Naive thymus-derived CD4-positive, alpha-beta T cell (primary cell): ENCODE measurements at regions not wholly inside any gene's neighbourhood (a gene's known extent, or its start where the extent isn't known, plus 50 kb on each side); places are given as distances from the start of the nearest gene placed in this dataset.

Experiments
- ATAC-seq: fragments of 150-1000 bp; cut with Tn5 transposase; 2 replicates; pipeline ENCODE4 v1.10.0; 2021; ENCODE audit warnings: mild to moderate bottlenecking, moderate library complexity
- CTCF ChIA-PET: fragments of 350-600 bp; sonication (Branson Sonifier 250); formaldehyde crosslinking; loops from one replicate; lab custom pipeline; 2021; ENCODE audit warnings: antibody characterized with exemption; lab: Charles Lee
- POLR2A ChIA-PET: fragments of 350-600 bp; sonication (Branson Sonifier 250); formaldehyde crosslinking; loops from one replicate; lab custom pipeline; 2021; ENCODE audit warnings: antibody characterized with exemption, inconsistent platforms; lab: Charles Lee
- DNase-seq, 9 donors: peaks; one replicate each; pipeline versions ENCODE4 v3.0.0 to v3.0.0-alpha.2; 2020 to 2022; ENCODE audit warnings: mixed read lengths in 1 of 9
- H3K27ac ChIP-seq: one replicate; pipeline ENCODE4 v1.7.0; 2013; ENCODE audit warnings: mild to moderate bottlenecking, low read depth, low read length, moderate library complexity
- H3K27me3 ChIP-seq, 2 donors: one replicate each; pipeline ENCODE4 v1.7.0; 2013; ENCODE audit warnings: low read length in 2 of 2, mild to moderate bottlenecking in 2 of 2, moderate library complexity in 2 of 2; ENCODE audit not compliant: control insufficient read depth in 2 of 2, insufficient read depth in 2 of 2
- H3K36me3 ChIP-seq, 3 experiments: 1 replicate in 2 of 3; 2 replicates in 1 of 3; pipeline ENCODE4 v1.7.0; 2013; ENCODE audit warnings: low read length in 3 of 3, mild to moderate bottlenecking in 3 of 3, moderate library complexity in 1 of 3; ENCODE audit not compliant: insufficient read depth in 3 of 3, control insufficient read depth in 2 of 3
- H3K4me1 ChIP-seq, 2 donors: one replicate each; pipeline ENCODE4 v1.7.0; 2013; ENCODE audit warnings: low read length in 2 of 2, mild to moderate bottlenecking in 2 of 2, moderate library complexity in 1 of 2; ENCODE audit not compliant: control insufficient read depth in 2 of 2, insufficient read depth in 2 of 2
- H3K4me3 ChIP-seq: 2 replicates; pipeline ENCODE4 v1.7.0; 2013; ENCODE audit warnings: mild to moderate bottlenecking, low read length
- H3K9me3 ChIP-seq, 3 experiments: 1 replicate in 2 of 3; 2 replicates in 1 of 3; pipeline ENCODE4 v1.7.0; 2013; ENCODE audit warnings: low read length in 3 of 3; ENCODE audit not compliant: control insufficient read depth in 2 of 3
- H3K27ac Mint-ChIP-seq, 9 donors: one replicate each; pipeline ENCODE4 v1.8.0; 2020 to 2022; ENCODE audit warnings: mixed read lengths in 9 of 9, mild to moderate bottlenecking in 8 of 9, moderate library complexity in 5 of 9, inconsistent platforms in 2 of 9
- H3K27me3 Mint-ChIP-seq, 5 donors: one replicate each; pipeline ENCODE4 v1.8.0; 2021 to 2022; ENCODE audit warnings: mixed read lengths in 5 of 5, mild to moderate bottlenecking in 1 of 5
- H3K36me3 Mint-ChIP-seq, 5 donors: one replicate each; pipeline ENCODE4 v1.8.0; 2020 to 2022; ENCODE audit warnings: mixed read lengths in 5 of 5, mild to moderate bottlenecking in 3 of 5, inconsistent platforms in 1 of 5
- H3K4me1 Mint-ChIP-seq, 7 donors: one replicate each; pipeline ENCODE4 v1.8.0; 2020 to 2022; ENCODE audit warnings: mixed read lengths in 7 of 7, mild to moderate bottlenecking in 3 of 7, inconsistent platforms in 1 of 7
- H3K4me3 Mint-ChIP-seq, 10 donors: one replicate each; pipeline ENCODE4 v1.8.0; 2020 to 2022; ENCODE audit warnings: mild to moderate bottlenecking in 10 of 10, mixed read lengths in 10 of 10, moderate library complexity in 6 of 10, inconsistent platforms in 2 of 10
- H3K9me3 Mint-ChIP-seq, 11 donors: one replicate each; pipeline ENCODE4 v1.8.0; 2020 to 2022; ENCODE audit warnings: mixed read lengths in 11 of 11, mild to moderate bottlenecking in 4 of 11, inconsistent platforms in 1 of 11, moderate library complexity in 1 of 11
- intact Hi-C, 2 donors: fragments of 100-400 bp; cut with micrococcal nuclease; formaldehyde crosslinking; loops; one replicate each; pipeline ENCODE4 v1.15.1; 2023

DNA sequence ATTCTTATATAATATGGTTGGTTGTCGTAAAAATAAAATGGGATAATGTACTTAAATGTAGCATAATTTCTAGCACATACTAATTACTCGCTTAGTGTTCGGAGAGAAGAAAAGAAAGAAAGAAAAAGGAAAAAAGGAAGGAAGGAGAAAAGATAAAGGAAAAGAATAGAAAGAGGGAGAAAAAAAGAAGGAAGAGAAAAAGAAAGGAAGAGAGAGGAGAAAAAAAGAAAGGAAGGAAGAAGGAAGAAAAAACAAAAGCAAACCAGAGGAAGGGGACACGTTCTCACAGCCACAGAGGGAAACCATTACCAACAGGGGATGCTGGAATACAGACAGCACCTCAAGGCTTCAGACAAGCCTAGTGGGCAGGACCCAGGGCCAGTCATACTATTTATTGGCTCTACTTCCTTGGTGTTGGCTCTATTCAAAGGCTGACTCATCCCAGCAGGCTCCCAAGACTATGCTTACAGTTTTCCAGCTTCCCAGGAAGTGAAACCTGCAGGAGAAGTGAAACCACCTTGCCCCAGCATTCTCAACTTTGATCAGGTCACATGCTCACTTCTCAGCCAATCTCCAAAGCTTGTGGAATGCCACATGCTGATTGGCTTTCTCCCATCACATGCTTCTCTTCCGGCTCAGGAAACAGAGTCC is 273.5 kb upstream of the IRX5 start:
- Histone ChIP-seq H3K9me3 (no peaks in the 10 kb centered on the region), H3K27me3 (no peaks in the 10 kb centered on the region), H3K4me1 (no peaks in the 10 kb centered on the region), H3K4me3 (no peak overlapping the region), H3K27ac (no peak overlapping the region), H3K36me3 (no peaks in the 10 kb centered on the region)
- Mint-ChIP-seq H3K4me3 (no peak overlapping the region), H3K27ac (no peak overlapping the region), H3K36me3 (no peaks in the 10 kb centered on the region), H3K4me1 (peaks cover 0 to 11% (median 7%) of the 10 kb centered on the region in 7 donors), H3K27me3 (peaks cover 32 to 50% (median 41%) of the 10 kb centered on the region in 5 donors), H3K9me3 (peaks cover 0 to 18% (median 2%) of the 10 kb centered on the region in 11 donors)
- CTCF ChIA-PET, result no interaction called here
- no peak for ATAC-seq
- POLR2A ChIA-PET, result no interaction called here
- no peak for DNase-seq
- intact Hi-C loops, result no loop called here

- H3K27me3 Mint-ChIP-seq, result peaks cover 36 to 58% (median 44%) of the 10 kb centered on the region in 5 donors
- intact Hi-C loops, result no loop called here
Measured at GRCh38 chr16:54655121-54655590, 275.5 kb upstream of the IRX5 start.

GRCh38 chr16:54654429-54654828 is 276.2 kb upstream of the IRX5 start:
- ATAC-seq, result no peak
- POLR2A ChIA-PET, result no interaction called here
- Histone ChIP-seq H3K36me3 (no peaks in the 10 kb centered on the region), H3K4me3 (no peak overlapping the region), H3K9me3 (no peaks in the 10 kb centered on the region), H3K4me1 (no peaks in the 10 kb centered on the region), H3K27ac (no peak overlapping the region), H3K27me3 (no peaks in the 10 kb centered on the region)
- H3K4me3 Mint-ChIP-seq, result no peak overlapping the region
- H3K27ac Mint-ChIP-seq, result no peak overlapping the region
- H3K4me1 Mint-ChIP-seq, result peaks cover 0 to 11% (median 7%) of the 10 kb centered on the region in 7 donors
- no peak for DNase-seq
- CTCF ChIA-PET, result no interaction called here
- peaks cover 36 to 60% (median 46%) of the 10 kb centered on the region in 5 donors for H3K27me3 Mint-ChIP-seq
- intact Hi-C loops, result no loop called here
- H3K9me3 Mint-ChIP-seq, result peaks cover 0 to 19% (median 2%) of the 10 kb centered on the region in 11 donors
- H3K36me3 Mint-ChIP-seq, result no peaks in the 10 kb centered on the region

More at GRCh38 chr16:54655121-54655590, 275.5 kb upstream of the IRX5 start:
- CTCF ChIA-PET, result no interaction called here
- POLR2A ChIA-PET, result no interaction called here
- DNase-seq (no peak), ATAC-seq (no peak)
- H3K36me3 ChIP-seq, result no peaks in the 10 kb centered on the region
- no peaks in the 10 kb centered on the region for H3K27me3 ChIP-seq
- Mint-ChIP-seq H3K4me3 (peak overlapping the region in 2 of 10 donors; percentile 10), H3K36me3 (no peaks in the 10 kb centered on the region), H3K27ac (no peak overlapping the region), H3K9me3 (peaks cover 0 to 18% (median 2%) of the 10 kb centered on the region in 11 donors), H3K4me1 (peaks cover 0 to 11% (median 7%) of the 10 kb centered on the region in 7 donors)
- no peaks in the 10 kb centered on the region for H3K4me1 ChIP-seq
- no peaks in the 10 kb centered on the region for H3K9me3 ChIP-seq
- no peak overlapping the region for H3K4me3 ChIP-seq
- no peak overlapping the region for H3K27ac ChIP-seq

- Mint-ChIP-seq H3K27ac (no peak overlapping the region), H3K27me3 (peaks cover 31 to 54% (median 43%) of the 10 kb centered on the region in 5 donors), H3K4me1 (peaks cover 0 to 11% (median 7%) of the 10 kb centered on the region in 7 donors), H3K9me3 (peaks cover 0 to 11% (median 0%) of the 10 kb centered on the region in 11 donors), H3K36me3 (no peaks in the 10 kb centered on the region), H3K4me3 (no peak overlapping the region)
- CTCF ChIA-PET, result no interaction called here
- H3K36me3 ChIP-seq, result no peaks in the 10 kb centered on the region
- ATAC-seq (no peak), DNase-seq (no peak)
- H3K27me3 ChIP-seq, result no peaks in the 10 kb centered on the region
- intact Hi-C loops, result no loop called here
- POLR2A ChIA-PET, result no interaction called here
- H3K9me3 ChIP-seq, result no peaks in the 10 kb centered on the region
- no peak overlapping the region for H3K4me3 ChIP-seq
- H3K27ac ChIP-seq, result no peak overlapping the region
- no peaks in the 10 kb centered on the region for H3K4me1 ChIP-seq
Measured at GRCh38 chr16:54652201-54652770, 278.4 kb upstream of the IRX5 start.

DNA sequence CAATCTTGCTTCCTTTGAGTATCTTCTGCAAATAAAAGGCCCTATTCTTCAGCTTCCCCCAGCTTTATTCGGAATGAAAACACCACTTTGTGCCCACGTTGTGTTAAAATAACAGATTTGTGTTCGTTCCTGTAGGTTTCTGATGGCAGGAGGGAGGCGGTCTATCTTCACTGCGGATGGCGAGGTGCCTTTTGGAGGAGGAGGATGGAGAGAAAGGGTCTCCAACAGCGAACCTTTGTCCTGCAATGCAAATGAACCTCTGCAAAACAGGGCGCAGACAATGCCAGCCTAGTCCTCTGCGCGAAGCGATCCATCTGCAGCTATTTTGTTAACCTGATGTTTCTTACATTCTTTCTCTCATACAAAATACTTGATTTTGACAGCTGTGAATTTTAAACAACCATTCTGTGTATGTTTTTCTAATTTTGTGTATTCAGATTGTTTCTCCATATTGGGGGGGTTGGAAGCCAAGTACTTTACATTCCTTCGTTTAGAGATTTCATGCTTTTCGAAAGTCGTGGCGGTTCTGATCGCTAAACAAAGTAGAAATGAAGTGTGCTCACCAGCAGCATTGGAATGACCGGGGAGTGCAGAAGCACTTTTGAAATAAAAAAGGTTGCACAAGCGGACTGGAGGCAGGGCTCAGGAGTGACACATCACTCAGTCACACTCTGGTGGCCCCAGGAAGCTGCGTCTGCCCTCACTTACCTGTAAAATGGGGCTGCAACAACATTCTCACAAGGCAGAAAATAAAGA is 279.0 kb upstream of the IRX5 start:
- Mint-ChIP-seq H3K4me3 (no peak overlapping the region), H3K36me3 (no peaks in the 10 kb centered on the region), H3K27ac (no peak overlapping the region), H3K27me3 (peaks cover 26 to 50% (median 38%) of the 10 kb centered on the region in 5 donors), H3K9me3 (peaks cover 0 to 7% (median 0%) of the 10 kb centered on the region in 11 donors), H3K4me1 (peaks cover 0 to 11% (median 5%) of the 10 kb centered on the region in 7 donors)
- no peaks in the 10 kb centered on the region for H3K9me3 ChIP-seq
- H3K27ac ChIP-seq, result no peak overlapping the region
- no peak overlapping the region for H3K4me3 ChIP-seq
- no peak for DNase-seq
- no peak for ATAC-seq
- no peaks in the 10 kb centered on the region for H3K4me1 ChIP-seq
- no peaks in the 10 kb centered on the region for H3K36me3 ChIP-seq
- no peaks in the 10 kb centered on the region for H3K27me3 ChIP-seq
- intact Hi-C loops, result no loop called here
- POLR2A ChIA-PET, result no interaction called here
- CTCF ChIA-PET, result no interaction called here

DNA sequence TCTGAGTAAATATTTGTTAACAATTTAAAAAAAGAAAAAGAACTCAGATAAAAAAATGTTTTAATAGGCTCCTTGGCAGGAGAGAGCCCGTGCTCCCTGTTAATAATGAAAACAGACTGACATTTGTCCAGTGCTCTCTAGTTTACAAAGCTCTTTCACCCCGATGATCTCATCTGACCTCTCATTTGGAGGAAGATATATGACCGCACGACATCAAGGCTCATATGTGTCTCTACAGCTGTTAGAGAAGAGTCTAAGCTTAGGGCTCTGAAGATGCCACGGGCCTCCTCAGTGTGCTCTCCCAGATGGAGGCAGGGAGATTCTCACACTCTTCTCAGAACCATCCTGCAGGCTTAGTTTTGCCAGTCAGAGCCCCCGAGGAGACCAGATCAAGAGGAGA is 280.8 kb upstream of the IRX5 start:
- intact Hi-C loops, result no loop called here
- Mint-ChIP-seq H3K27ac (no peak overlapping the region), H3K4me3 (no peak overlapping the region), H3K9me3 (peaks cover 0 to 7% (median 0%) of the 10 kb centered on the region in 11 donors), H3K4me1 (peaks cover 0 to under 1% (median 0%) of the 10 kb centered on the region in 7 donors), H3K27me3 (peaks cover 12 to 41% (median 30%) of the 10 kb centered on the region in 5 donors), H3K36me3 (no peaks in the 10 kb centered on the region)
- no peaks in the 10 kb centered on the region for H3K4me1 ChIP-seq
- POLR2A ChIA-PET, result no interaction called here
- CTCF ChIA-PET, result no interaction called here
- DNase-seq (no peak), ATAC-seq (no peak)
- no peak overlapping the region for H3K4me3 ChIP-seq
- H3K9me3 ChIP-seq, result no peaks in the 10 kb centered on the region
- no peaks in the 10 kb centered on the region for H3K36me3 ChIP-seq
- no peak overlapping the region for H3K27ac ChIP-seq
- no peaks in the 10 kb centered on the region for H3K27me3 ChIP-seq
